CD14-positive monocyte (primary cell): ENCODE measurements at regions not wholly inside any gene's neighbourhood (a gene's known extent, or its start where the extent isn't known, plus 50 kb on each side); places are given as distances from the start of the nearest gene placed in this dataset.

ENCODE experiments used
- DNase-seq, 3 donors: peaks; one replicate each; pipeline ENCODE4 v3.0.0-alpha.2; 2011 to 2022
- H2AFZ ChIP-seq: 2 replicates; pipeline ENCODE4 v1.6.0; 2012; ENCODE audit warnings: mild to moderate bottlenecking, low read depth, low read length, inconsistent platforms; ENCODE audit not compliant: insufficient read depth, poor library complexity, severe bottlenecking
- H3K27ac ChIP-seq, 2 donors: 1 replicate in 1 of 2; 2 replicates in 1 of 2; pipeline ENCODE4 v1.5.1; 2012 to 2013; ENCODE audit warnings: low read length in 2 of 2, control low read depth in 1 of 2, inconsistent platforms in 1 of 2, low read depth in 1 of 2, mild to moderate bottlenecking in 1 of 2
- H3K27me3 ChIP-seq, 2 donors: one replicate each; pipeline versions ENCODE4 v1.6.0 to v1.6.1; 2011 to 2013; ENCODE audit warnings: low read length in 2 of 2; ENCODE audit not compliant: control insufficient read depth in 2 of 2, insufficient read depth in 2 of 2
- H3K36me3 ChIP-seq, 2 donors: replicated peaks in 1 of 2; 1 replicate in 1 of 2; 2 replicates in 1 of 2; pipeline versions ENCODE4 v1.5.1 to v1.6.1; 2012 to 2013; ENCODE audit warnings: low read length in 2 of 2, control low read depth in 1 of 2, inconsistent platforms in 1 of 2, mild to moderate bottlenecking in 1 of 2; ENCODE audit not compliant: insufficient read depth in 2 of 2, control insufficient read depth in 1 of 2
- H3K4me1 ChIP-seq, 2 donors: 1 replicate in 1 of 2; 2 replicates in 1 of 2; pipeline versions ENCODE4 v1.5.1 to v1.6.1; 2012 to 2013; ENCODE audit warnings: low read length in 2 of 2, control low read depth in 1 of 2, inconsistent platforms in 1 of 2, mild to moderate bottlenecking in 1 of 2, moderate library complexity in 1 of 2; ENCODE audit not compliant: insufficient read depth in 2 of 2, control insufficient read depth in 1 of 2
- H3K4me2 ChIP-seq: replicated peaks from 2 replicates; pipeline ENCODE3; 2012; ENCODE audit warnings: low read length, moderate library complexity, mild to moderate bottlenecking; ENCODE audit not compliant: poor library complexity, severe bottlenecking; ENCODE audit errors: extremely low read depth
- H3K4me3 ChIP-seq, 3 experiments: fragments of 200-600 bp in 1 of 3; sonication (generic) in 1 of 3; replicated peaks in 1 of 3; 1 replicate in 2 of 3; 2 replicates in 1 of 3; pipeline ENCODE4 v1.5.1; 2011 to 2013; ENCODE audit warnings: low read length in 3 of 3, mild to moderate bottlenecking in 3 of 3, control low read depth in 2 of 3, low read depth in 2 of 3, inconsistent platforms in 1 of 3, moderate library complexity in 1 of 3
- H3K79me2 ChIP-seq: 2 replicates; pipeline ENCODE4 v1.6.0; 2012; ENCODE audit warnings: mild to moderate bottlenecking, control low read depth, inconsistent platforms, low read length, moderate library complexity; ENCODE audit not compliant: insufficient read depth
- H3K9ac ChIP-seq: 2 replicates; pipeline ENCODE4 v1.6.0; 2017; ENCODE audit warnings: low read length, mild to moderate bottlenecking; ENCODE audit not compliant: insufficient read depth, poor library complexity, severe bottlenecking
- H3K9me3 ChIP-seq, 2 donors: replicated peaks in 1 of 2; 1 replicate in 1 of 2; 2 replicates in 1 of 2; pipeline versions ENCODE4 v1.5.1 to v1.6.1; 2012 to 2013; ENCODE audit warnings: low read length in 2 of 2, control low read depth in 1 of 2; ENCODE audit not compliant: control insufficient read depth in 1 of 2, insufficient read depth in 1 of 2
- H4K20me1 ChIP-seq: 2 replicates; pipeline ENCODE4 v1.6.0; 2012; ENCODE audit warnings: mild to moderate bottlenecking, low read length, control low read depth, moderate library complexity; ENCODE audit not compliant: insufficient read depth
- H3K27ac Mint-ChIP-seq, 7 donors: one replicate each; pipeline ENCODE4 v1.8.0; 2020; ENCODE audit warnings: mild to moderate bottlenecking in 7 of 7, mixed read lengths in 7 of 7, moderate library complexity in 6 of 7, inconsistent platforms in 2 of 7
- H3K27me3 Mint-ChIP-seq, 3 donors: one replicate each; pipeline ENCODE4 v1.8.0; 2021 to 2022; ENCODE audit warnings: low read depth in 3 of 3, mild to moderate bottlenecking in 3 of 3, mixed read lengths in 3 of 3, moderate library complexity in 3 of 3, inconsistent platforms in 1 of 3
- H3K36me3 Mint-ChIP-seq, 2 donors: one replicate each; pipeline ENCODE4 v1.8.0; 2020; ENCODE audit warnings: mixed read lengths in 2 of 2, inconsistent platforms in 1 of 2, mild to moderate bottlenecking in 1 of 2
- H3K4me1 Mint-ChIP-seq: one replicate; pipeline ENCODE4 v1.8.0; 2020; ENCODE audit warnings: mild to moderate bottlenecking, mixed read lengths
- H3K4me3 Mint-ChIP-seq, 2 donors: one replicate each; pipeline ENCODE4 v1.8.0; 2020; ENCODE audit warnings: mild to moderate bottlenecking in 2 of 2, mixed read lengths in 2 of 2, moderate library complexity in 1 of 2
- H3K9me3 Mint-ChIP-seq, 7 donors: one replicate each; pipeline ENCODE4 v1.8.0; 2020 to 2022; ENCODE audit warnings: mixed read lengths in 7 of 7, mild to moderate bottlenecking in 6 of 7, moderate library complexity in 6 of 7, inconsistent platforms in 2 of 7
- CTCF ChIP-seq: fragments of 200-600 bp; IDR thresholded peaks from one replicate; pipeline ENCODE4 v1.8.0; 2022; ENCODE audit warnings: antibody characterized with exemption, mild to moderate bottlenecking
- WGBS: methylation state at CpG from one replicate; pipeline ENCODE4 v1.1.5; 2013; ENCODE audit warnings: missing lambda C conversion rate; ENCODE audit not compliant: insufficient coverage; 5-methylcytosine and 5-hydroxymethylcytosine counted together
- intact Hi-C, 2 donors: fragments of 100-400 bp; cut with micrococcal nuclease; formaldehyde crosslinking; loops; one replicate each; pipeline versions ENCODE4 v1.15.0 to v1.15.1; 2023

DNA sequence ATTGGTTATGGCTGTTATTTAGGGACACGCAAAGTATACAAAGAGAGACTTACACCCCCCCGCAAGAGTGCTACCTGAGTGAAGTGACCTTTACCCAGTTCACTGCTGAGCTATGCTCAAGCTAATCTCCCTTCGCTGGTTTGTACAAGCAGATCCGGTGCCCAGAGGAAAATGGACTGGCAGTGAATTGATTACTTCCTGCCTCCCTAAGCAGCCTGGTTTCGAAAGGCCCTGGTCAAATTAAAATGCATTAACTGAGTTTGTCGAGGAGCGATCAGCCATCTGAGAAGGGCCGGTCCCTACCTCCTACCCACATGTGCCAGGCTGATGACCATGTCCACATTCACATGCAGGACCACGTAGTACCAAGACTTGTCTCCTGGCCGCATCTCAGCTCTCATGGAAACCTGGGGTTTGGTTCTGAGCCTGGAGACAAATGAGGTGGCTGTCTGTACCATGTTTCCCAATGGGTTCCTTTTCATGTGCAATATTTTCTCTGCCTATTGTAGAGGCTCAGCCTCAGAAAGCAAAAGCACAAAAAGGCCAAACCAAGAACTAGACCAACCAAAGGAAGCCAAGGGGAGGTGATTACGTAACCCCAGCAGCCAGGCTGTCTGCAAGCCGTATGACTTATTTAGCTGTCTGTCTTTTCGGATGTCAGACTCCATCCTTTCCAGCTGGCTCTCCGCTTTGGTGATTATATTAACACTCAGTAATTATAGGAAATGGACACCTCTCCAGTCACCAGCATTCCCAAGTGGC is 284.7 kb upstream of the PWP1 start:
- Histone ChIP-seq H3K4me3 (no peak overlapping the region), H3K9me3 (no peaks in the 10 kb centered on the region), H3K9ac (no peak overlapping the region), H2AFZ (no peak overlapping the region), H3K79me2 (no peaks in the 10 kb centered on the region), H3K4me2 (peak overlapping the region; percentile 13), H3K36me3 (no peaks in the 10 kb centered on the region), H3K4me1 (peaks cover 11 to 13% of the 10 kb centered on the region in 2 donors), H3K27ac (no peak overlapping the region), H4K20me1 (no peaks in the 10 kb centered on the region), H3K27me3 (no peaks in the 10 kb centered on the region)
- Mint-ChIP-seq H3K9me3 (peaks cover 0 to 2% (median 0%) of the 10 kb centered on the region in 7 donors), H3K4me3 (peak overlapping the region in 1 of 2 donors; percentile 41), H3K27me3 (peaks cover 0 to 2% (median 0%) of the 10 kb centered on the region in 3 donors), H3K4me1 (peaks cover 17% of the 10 kb centered on the region), H3K36me3 (no peaks in the 10 kb centered on the region), H3K27ac (peak overlapping the region in 4 of 7 donors; percentile 1 to 69 (median 50))
- 39% methylated on average over 7 of the region's 14 CpGs for WGBS
- TF ChIP-seq CTCF = no peak
- intact Hi-C loops = loop anchor here (5.0 kb wide), 2 partner anchors 84 to 269 kb away; a partner anchor contains a TSS
- DNase-seq = peak; percentile 53 to 72 (median 57)

- Histone ChIP-seq H3K9me3 (no peaks in the 10 kb centered on the region), H2AFZ (peak overlapping the region; percentile 6), H3K4me2 (no peak overlapping the region), H3K27ac (no peak overlapping the region), H4K20me1 (no peaks in the 10 kb centered on the region), H3K27me3 (no peaks in the 10 kb centered on the region), H3K9ac (no peak overlapping the region), H3K79me2 (no peaks in the 10 kb centered on the region), H3K4me3 (no peak overlapping the region), H3K36me3 (no peaks in the 10 kb centered on the region), H3K4me1 (peaks cover 11 to 13% of the 10 kb centered on the region in 2 donors)
- DNase-seq = peak; percentile 36 to 59 (median 53)
- TF ChIP-seq CTCF = peak; percentile 79
- H3K27ac Mint-ChIP-seq = peak overlapping the region in 1 of 7 donors; percentile 41
- 82% methylated on average over 2 of the region's 5 CpGs for WGBS
- H3K27me3 Mint-ChIP-seq = no peaks in the 10 kb centered on the region
- intact Hi-C loops = loop anchor here (2.0 to 5.0 kb wide), 3 partner anchors 85 to 270 kb away; a partner anchor contains a TSS
- H3K4me1 Mint-ChIP-seq = peaks cover 17% of the 10 kb centered on the region
- no peaks in the 10 kb centered on the region for H3K36me3 Mint-ChIP-seq
- H3K4me3 Mint-ChIP-seq = no peak overlapping the region
- H3K9me3 Mint-ChIP-seq = peaks cover 0 to 2% (median 0%) of the 10 kb centered on the region in 7 donors
Observed at GRCh38 chr12:107402041-107403022, 283.3 kb upstream of the PWP1 start.
